HuH-7.5 (cell line): ENCODE measurements at regions not wholly inside any gene's neighbourhood (a gene's known extent, or its start where the extent isn't known, plus 50 kb on each side); places are given as distances from the start of the nearest gene placed in this dataset.
A peak's percentile ranks its signal among the peaks of the same experiment; 100 is the strongest.

Experiments used
- DNase-seq: peaks from one replicate; pipeline ENCODE4 v3.0.0; 2011; ENCODE audit warnings: low spot score

GRCh38 chr15:89399238-89400115 is 64.9 kb upstream of the POLG start:
- DNase-seq: peak; percentile 68

GRCh38 chr15:89398896-89399237 is 64.2 kb upstream of the POLG start:
- no peak for DNase-seq

GRCh38 chr15:89397653-89398023 is 63.0 kb upstream of the POLG start:
- no peak for DNase-seq

GRCh38 chr15:89396723-89397652 is 62.4 kb upstream of the POLG start:
- no peak for DNase-seq

- DNase-seq: no peak
Observed at GRCh38 chr15:89395996-89396395, 61.4 kb upstream of the POLG start.

- DNase-seq: no peak
Observed at GRCh38 chr15:89395461-89395871, 60.8 kb upstream of the POLG start.

- no peak for DNase-seq
Observed at GRCh38 chr15:89395031-89395430, 60.4 kb upstream of the POLG start.

GRCh38 chr15:89393056-89393455 is 58.4 kb upstream of the POLG start:
- no peak for DNase-seq

- DNase-seq: no peak
Observed at GRCh38 chr15:89391685-89392257, 57.1 kb upstream of the POLG start.

- no peak for DNase-seq
Observed at GRCh38 chr15:89389841-89390603, 55.4 kb upstream of the POLG start.

GRCh38 chr15:89387140-89387903 is 52.7 kb upstream of the POLG start:
- no peak for DNase-seq

GRCh38 chr15:89385596-89386331 is 51.1 kb upstream of the POLG start:
- DNase-seq: no peak
